Esophagus muscularis mucosa (tissue), 3 donors: ENCODE measurements at regions not wholly inside any gene's neighbourhood (a gene's known extent, or its start where the extent isn't known, plus 50 kb on each side); places are given as distances from the start of the nearest gene placed in this dataset.

ENCODE experiments used
- POLR2A ChIP-seq: fragments of 450-650 bp; IDR thresholded peaks from one replicate; pipeline ENCODE4 v1.6.1; 2017; ENCODE audit warnings: antibody characterized with exemption, moderate library complexity, mild to moderate bottlenecking, low read depth
- TF ChIP-seq, protein P1 (sequence below), 3 experiments: fragments of 200-600 bp in 2 of 3; fragments of 450-650 bp in 1 of 3; sonication (generic) in 2 of 3; IDR thresholded peaks; one replicate each; pipeline ENCODE4 v1.5.1; 2017 to 2019; ENCODE audit warnings: antibody characterized with exemption in 3 of 3, mild to moderate bottlenecking in 2 of 3, moderate library complexity in 1 of 3

GRCh38 chr18:67239826-67240225, 276.7 kb downstream of the DSEL start:
- TF ChIP-seq, protein P1, sequence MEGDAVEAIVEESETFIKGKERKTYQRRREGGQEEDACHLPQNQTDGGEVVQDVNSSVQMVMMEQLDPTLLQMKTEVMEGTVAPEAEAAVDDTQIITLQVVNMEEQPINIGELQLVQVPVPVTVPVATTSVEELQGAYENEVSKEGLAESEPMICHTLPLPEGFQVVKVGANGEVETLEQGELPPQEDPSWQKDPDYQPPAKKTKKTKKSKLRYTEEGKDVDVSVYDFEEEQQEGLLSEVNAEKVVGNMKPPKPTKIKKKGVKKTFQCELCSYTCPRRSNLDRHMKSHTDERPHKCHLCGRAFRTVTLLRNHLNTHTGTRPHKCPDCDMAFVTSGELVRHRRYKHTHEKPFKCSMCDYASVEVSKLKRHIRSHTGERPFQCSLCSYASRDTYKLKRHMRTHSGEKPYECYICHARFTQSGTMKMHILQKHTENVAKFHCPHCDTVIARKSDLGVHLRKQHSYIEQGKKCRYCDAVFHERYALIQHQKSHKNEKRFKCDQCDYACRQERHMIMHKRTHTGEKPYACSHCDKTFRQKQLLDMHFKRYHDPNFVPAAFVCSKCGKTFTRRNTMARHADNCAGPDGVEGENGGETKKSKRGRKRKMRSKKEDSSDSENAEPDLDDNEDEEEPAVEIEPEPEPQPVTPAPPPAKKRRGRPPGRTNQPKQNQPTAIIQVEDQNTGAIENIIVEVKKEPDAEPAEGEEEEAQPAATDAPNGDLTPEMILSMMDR (IDR thresholded peaks at IDR 0.05), result no peak
- TF ChIP-seq POLR2A, result no peak
